ENCODE measurements at regions not wholly inside any gene's neighbourhood (a gene's known extent, or its start where the extent isn't known, plus 50 kb on each side); places are given as distances from the start of the nearest gene placed in this dataset.

DNA sequence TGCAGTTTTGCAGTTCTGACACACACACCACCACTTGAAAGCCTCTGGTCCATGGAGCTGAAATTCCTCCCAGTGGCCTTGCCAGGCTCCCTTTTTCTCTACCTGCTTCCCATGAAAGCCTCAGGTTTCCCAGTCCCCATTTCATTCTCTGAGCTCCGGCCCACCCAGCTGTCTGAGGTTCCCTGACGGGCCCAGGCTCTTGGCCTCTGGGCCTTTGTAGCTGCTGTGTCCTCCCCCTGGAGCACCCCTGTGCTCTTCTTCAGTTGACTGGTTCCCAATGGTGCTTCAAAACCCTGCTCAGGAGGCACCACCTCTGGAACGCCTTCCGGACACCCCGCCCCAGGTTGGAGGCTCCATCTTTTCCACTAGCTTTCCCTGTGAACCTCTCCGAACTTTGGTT lies 155.9 kb upstream of the SHB start:
- no peak for DNase-seq

DNA sequence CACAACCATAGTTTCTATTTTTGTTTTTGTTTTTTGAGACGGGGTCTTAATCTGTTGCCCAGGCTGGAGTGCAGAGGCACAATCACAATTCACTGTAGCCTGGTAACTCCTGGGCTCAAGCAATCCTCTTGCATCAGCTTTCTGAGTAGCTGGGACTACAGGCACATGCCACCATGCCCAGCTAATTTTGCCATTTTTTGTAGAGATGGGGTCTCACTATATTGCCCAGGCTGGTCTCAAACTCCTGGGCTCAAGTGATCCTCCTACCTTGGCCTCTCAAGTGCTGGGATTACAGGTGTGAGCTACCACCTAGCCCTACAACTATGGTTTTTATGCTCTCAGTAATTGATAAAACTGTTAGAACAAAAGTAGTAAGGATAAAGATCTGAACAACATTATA lies 147.5 kb upstream of the SHB start:
- no peak for DNase-seq

DNA sequence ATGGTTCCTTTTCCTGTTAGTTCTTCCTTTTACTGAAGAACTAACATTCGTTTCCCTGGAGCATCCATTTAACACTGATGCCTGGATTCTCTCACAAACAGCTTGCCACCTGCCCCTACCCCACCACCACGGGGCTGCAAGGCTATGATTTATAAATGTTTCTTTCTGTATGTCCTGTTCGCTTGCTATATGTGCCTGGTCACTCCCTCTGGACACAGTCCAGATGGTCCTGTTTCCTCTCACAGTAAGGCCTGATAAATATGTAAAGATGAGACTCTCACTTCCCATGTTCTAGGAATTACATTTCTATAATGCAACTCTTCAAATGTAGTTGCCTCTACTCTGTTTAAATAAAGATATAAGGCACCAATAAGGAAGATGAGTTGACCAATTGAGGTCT lies 146.4 kb upstream of the SHB start:
- DNase-seq = no peak

DNA sequence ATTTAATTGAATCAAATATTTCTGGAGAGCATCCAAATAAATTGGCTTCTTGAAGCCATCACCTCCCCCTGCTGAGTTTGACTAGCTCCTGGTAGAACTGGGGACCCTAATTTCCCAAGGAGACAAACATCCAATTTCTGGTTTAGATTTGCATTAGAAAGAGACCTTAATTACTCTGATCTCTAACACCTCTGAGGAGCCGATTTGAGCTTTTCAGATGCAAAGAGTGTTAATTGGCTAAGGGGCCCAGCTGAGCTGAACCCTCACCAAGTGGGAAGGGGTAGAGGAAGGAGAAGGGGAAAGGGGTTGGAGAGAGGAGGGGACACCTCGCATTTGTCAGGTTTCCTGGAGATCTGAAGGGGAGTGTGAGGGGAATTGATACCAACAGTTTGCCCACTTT lies 145.4 kb upstream of the SHB start:
- no peak for DNase-seq

DNA sequence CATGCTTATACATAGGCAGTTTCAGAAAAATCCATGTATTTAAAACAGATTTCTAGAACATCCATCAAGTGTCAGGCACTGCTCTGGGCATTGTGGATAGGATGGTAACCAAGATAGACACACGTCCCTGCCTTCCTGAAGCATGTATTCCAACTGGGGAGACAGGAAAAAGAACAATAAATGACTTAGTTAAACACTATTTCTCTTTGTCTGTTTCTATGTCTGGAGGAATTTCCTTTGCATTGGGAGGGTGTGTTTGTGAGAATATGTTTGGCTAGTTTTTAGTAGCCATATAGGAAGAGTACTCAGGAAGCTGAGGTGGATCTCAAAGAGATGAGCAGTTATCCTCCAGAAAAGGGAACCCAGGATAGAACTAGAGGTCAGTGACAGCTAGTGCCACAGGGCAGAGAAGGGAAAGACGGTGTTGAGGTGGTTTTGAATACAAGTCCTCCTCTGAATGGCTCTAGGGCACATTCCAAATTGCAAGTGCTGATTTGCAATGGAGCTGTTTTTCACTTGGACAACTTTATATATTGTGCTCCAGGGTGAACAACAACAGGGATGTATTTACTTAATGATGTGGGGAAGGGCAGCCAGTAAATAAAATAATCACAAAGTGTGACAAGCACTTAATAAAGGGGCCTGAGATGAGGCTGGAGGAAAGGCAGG lies 144.7 kb upstream of the SHB start:
- DNase-seq = no peak

DNA sequence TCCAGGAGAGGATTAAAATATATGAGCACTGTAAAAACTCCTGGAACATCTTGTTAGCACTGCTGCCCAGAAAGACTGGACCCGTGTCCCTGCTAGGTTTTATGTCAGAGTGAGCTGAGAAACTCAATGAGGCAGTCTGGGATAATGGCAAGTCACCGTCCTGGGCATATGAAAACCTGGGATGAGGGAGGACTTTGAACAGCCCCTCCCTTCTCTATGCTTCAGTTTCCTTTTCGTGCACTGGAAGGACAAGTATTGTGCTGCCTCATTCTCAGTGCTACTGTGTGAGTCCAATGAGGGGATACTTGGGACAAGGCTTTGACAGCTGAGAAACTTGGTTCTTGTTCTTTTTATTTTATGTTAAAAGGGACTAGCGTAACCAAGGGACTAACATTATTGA lies 143.0 kb upstream of the SHB start:
- no peak for DNase-seq

DNA sequence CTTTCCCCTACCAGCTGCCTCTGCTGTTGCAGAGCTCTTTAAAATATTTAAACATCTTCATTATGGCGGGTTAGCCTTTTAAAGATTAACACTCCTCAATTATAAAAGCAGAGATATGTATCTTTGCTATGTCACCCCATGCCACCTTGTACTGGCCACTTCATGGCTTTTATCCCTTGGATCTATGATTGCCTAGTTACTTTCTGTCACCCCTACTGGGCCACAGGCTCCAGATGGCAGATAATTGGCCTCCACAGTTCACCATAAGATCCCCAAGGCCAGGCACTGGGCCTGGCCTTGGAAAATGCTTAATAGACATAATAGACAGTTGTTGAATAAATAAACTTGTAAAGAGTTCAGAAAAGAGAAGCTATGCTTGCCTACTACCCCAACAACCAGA lies 142.0 kb upstream of the SHB start:
- DNase-seq = no peak

DNA sequence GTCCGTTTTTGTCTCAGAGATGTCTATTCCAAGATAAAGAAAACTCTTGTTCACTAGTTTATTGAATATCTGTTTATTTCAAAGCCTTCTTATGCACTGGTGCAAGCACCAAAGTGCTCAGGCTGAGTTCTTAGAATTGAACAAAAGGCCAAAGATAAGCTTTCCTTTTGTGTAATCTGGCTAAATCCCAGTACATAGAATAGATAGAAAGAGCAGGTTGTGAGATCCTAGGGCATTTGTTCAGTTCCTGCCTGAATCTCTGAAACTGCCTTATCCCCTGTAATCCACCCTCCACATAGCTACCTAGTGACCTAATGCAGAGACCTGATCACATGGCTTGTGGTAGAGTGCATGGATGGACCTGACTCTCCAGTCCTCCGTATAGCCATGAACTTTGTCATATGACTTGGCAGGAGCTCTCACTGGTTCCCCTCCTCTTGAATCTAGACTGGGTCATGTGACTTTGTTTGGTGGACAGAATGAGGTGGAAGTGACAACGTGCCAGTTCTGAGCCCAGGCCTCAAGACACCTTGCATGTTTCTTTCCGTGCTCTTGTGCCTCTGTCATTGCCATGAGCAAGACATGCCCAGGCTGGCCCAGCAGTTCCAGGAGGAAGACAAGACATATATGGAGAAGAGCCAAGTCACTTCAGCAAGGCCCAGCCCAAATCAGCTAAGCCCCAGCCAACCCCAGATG lies 139.3 kb upstream of the SHB start:
- no peak for DNase-seq

DNA sequence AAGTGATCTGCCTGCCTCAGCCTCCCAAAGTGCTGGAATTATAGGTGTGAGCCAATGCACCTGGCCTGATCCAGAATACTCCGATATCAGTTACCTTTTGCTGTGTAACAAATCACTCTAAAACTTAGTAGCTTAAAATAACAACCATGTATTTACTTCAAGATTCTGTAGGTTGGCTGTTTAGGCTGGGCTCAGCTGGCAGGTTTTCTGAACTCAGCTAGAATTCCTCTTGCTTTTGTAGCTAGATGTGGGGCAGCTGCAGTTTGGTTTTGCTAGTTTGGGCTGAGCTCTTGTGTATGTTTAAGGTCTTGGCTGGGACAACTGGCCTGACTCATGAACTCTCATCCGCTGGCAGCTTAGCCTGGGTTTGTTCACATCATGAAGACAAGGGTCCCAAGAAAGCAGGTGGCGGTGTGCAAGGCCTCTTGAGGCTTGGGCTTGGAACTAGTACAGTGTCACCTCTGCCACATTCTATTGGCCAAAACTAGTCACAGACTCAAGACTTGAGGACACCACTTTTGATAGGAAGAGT lies 138.3 kb upstream of the SHB start:
- DNase-seq = no peak

DNA sequence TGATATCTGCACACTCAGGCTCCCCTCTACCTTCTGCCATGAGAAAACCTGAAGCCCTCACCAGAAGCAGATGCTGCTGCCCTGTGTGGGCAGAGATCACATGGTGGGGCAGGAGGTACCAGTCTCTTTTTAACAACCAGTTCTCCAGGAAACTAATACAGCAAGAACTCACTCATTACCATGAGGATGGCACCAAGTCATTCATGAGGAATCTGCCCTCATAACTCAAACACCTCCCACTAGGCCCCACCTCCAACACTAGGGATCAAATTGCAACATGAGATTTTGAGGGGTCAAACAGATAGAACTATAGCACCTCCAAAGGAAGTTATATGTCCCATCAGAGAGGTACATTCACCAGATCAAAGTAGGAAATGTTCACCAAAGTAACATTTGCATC lies 136.3 kb upstream of the SHB start:
- DNase-seq = no peak

DNA sequence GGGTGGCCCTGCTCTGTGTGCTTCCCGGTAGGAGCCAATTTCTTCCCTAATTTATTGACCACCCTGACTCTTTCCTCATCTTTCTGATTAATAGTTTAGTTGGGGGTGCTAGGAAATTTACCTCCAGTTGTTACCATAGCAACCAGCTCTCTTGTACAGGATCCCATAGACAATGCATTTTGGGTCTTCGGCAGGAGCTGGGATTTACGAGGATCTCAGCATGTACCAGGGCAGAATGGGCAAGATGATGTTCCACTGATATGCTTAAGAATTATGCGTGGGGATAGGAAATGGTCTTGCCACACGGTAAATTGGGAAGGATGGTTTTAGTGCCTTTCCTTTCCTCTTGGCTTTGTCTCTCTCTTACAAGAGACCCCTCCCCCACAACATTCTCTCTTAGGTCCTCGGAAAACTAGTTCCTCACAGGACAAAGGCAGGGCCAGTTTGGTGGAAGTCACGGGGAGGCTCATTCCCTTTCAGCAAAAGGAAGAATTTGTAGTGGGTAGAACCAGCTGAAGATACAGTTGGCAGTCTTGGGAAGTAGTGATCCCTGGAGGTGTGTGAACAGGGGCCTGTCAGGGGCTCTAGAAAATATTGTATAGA lies 133.4 kb upstream of the SHB start:
- no peak for DNase-seq

DNA sequence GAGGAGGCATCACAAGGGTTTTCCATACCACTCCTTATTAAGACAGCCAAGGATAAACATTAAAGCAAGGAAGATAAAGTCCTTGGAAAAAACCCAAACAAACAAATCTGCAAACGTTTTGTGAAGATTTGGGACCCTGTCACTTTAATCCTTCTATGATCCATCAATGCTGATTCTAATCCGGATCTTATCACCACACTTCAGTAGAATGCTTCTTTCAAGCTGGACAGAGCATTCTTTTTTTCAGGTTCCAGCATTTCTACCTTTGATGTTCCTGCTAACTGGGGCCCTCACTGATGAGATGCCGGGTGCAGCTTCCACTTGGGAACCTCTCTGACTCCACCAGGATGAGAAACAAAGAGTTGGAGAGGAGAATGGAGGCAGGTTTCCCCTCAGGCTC lies 132.8 kb upstream of the SHB start:
- DNase-seq = no peak

DNA sequence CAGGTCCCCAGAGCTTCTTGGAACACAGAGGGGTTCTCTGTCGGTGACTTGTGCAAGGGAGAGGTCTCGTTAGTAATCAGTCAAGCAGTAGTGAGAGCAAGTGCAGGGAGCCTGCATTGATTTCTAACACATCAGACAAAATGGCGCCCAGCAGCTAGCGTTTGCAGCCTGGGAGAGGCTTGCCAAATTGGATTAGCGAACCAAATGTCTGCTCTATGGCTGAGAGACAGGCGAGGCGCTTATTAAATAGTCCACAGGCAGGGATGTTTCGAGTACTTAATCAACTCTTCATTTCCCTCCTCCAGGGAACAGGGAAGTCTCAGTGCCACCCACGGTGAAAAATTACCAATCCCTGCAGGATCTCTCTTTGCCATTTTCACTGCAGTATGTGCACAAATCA lies 131.4 kb upstream of the SHB start:
- no peak for DNase-seq

DNA sequence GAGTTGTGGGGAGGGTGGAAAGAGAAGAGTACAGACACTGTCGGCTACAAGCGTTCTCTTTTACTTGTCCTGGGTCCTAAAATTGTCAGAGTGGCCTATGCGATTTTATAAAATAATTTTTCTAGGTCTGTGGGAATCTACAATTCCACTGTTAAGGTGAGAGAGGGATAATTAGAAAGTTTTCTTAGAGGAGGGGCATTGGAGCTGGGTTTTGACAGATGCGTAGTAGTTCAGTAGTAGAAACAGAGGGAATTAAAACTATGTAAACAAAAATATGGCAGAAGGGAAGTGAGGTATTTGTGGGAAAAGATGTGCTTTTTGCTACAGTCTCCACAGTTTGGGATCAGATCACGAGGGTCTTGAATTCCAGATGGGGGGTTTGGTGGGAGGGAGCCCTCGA lies 129.1 kb upstream of the SHB start:
- DNase-seq = no peak

DNA sequence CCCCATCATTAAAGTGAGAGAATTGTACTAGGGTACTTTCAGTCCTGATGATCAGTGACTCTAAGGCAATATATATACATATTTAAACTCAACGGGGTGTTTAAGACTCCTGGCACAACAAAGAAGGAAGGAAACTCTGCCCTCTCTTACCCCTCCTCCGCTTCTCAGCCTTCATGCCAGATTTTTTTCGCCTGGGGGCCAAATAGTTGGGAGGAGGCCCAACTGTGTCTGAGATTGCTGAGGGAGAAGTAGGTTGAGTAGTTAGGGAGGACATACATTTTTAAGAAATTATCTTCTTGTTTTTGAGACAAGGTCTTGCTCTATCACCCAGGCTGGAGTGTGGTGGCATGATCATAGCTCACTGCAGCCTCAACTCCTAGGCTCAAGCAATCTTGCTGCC lies 127.7 kb upstream of the SHB start:
- no peak for DNase-seq

DNA sequence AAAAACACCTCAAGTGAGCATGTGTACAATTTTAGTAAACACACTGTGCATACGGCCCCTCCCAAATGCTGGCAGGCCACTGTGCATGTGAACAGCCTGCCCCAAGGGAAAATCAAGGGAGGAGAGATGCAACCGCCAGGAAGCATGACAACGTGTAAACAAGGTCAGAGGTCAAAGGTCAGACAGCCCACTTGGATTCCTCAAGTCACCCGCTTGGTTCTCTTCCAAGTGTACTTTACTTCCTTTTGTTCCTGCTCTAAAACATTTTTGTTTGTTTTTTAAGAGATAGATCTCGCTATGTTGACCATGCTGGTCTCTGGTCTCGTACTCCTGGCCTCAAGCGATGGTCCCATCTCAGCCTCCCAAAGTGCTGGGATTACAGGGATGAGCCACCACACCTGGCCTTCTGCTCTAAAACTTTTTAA lies 126.7 kb upstream of the SHB start:
- no peak for DNase-seq

DNA sequence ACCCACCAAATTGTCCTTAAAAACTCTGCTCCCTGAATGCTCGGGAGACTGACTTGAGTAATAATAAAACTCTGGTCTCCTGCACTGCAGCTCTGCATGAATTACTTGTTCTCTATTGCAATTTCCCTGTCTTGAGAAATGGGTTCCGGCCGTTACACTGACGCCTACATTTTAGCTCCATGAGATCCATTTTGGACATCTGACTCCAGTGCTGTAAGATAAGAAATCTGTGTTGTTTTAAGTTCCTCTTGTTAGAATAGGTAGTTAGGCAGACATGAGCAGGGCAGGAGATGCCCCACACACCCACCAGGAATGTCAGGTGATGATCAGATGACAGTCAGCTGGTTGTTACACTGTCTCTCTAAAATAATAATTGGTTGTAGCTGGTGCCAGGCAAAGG lies 125.8 kb upstream of the SHB start:
- DNase-seq = no peak

DNA sequence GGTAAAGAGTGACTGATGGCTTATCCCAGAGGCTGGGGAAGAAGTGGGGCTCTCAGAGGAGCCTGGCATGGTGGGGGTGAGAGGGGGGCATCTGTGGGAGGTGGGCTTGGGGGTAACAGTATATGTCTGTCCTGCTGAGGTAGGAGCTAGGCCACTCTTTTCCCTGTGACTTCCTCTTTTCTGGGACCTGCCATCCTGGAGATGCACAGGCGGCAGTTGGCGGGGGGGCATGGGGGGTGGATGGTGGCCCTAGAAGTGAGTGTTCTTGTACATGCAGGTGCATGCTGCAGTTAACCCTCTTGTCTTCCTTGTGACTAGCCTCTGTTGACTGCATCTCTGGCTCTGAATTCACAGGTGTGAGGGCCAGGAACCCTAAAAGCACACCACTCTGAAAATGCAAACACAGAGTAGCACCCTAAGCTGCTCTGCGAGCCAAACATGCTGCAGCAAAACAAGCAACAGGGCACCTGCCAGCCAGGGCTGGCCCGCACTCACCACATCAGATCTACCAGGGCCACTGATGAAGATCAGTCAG lies 123.8 kb upstream of the SHB start:
- no peak for DNase-seq

DNA sequence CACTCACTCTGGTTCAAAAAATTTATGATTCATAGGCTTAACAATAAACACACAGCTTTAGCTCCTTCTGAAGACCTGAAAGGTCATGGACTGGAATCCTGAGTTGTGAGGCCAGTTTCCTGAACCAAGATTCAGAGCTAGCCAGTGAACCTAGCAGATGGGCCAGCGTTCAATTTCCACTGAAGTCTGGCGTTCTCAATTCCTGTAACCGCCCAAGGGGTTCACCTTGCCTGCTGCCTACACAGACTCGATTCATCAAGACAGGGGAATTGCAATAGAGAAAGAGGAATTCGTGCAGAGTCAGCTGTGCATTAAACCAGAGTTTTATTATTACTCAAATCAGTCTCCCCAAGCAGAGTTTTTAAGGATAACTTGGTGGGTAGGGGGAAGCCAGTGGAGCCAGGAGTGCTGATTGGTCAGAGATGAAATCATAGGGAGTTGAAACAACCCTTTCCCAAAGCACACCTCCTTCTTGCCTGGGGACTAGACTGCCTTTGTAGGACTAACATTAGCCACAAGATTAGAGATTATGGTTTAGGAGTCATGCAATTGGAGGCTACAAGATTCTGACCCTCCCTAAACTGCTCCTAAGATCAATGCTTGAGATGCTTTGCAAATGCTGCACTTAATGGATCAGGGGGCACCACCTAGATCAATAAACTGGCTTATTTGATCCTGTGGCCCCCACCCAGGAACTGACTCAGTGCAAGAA lies 117.5 kb upstream of the SHB start:
- no peak for DNase-seq

DNA sequence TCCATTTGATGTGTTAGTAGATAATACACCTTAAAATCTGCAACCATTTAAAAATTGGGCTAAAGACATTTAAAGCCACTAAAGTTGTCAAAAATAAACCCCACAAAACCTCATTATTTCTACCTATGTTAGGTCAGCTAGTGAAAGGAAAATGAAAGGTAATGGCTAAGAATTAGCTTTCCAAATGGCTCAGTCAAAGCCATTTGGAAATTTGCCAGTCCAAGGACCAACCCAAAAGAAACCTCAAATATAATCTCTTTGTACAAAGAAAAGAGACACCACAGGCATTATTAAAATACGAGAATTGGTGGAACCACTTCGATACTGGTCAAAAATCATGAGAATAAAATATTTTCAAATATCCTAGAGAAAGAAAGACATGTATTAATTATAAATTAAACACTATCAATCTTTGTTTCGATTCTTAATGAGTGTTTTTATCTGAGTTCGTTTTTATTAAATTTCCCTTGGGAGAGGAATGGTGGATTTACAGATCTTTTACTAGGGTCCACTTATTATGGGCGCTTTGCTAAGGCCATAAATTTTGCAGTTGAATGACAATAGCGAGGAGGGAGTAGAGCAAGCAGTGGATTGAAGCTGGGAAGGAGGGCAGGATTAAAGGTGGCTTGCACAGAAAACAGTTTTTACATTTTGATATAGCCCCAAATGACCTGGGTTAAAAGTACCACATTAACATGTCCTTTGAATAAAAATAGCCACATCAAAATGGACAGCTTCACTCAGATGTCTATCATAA lies 116.8 kb upstream of the SHB start:
- DNase-seq = no peak

DNA sequence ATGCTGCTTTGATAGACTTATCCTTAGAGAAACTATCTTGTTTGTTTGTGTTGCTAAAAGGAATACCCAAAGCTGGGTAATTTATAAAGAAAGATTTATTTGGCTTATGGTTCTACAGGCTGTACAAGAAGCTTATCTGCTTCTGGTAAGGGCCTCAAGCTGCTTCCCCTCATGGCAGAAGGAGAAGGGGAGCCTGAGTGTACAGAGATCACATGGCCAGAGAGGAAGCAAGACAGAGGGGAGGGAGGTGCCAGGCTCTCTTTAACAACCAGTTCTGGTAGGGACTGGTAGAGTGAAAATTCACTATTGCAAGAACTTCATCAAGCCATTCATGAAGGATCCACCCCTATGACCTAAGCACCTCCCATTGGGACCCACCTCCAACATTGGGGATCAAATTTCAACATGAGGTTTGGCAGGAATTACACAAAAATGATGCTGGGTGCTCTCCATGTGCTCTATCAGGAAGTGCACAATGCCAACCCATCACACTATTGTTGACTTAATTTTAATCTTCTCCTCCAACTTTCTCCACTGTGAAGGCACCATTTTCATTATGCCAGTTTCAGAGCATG lies 115.1 kb upstream of the SHB start:
- peak; percentile 74 for DNase-seq

DNA sequence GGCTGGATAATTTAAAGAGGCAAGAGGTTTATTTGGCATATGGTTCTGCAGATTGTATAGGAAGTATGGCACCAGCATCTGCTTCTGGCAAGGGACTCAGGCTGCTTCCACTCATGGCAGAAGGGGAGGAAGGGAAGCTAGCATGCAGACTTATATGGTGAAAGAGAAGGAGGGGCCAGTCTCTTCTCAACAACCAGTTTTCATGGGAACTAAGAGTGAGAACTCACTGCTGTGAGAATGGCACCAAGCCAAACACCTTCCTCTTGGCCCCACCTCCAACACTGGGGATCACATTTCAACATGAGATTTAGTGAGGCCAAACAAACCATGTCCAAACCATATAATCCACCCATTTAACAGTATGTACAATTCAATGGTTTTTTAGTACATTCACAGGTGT lies 113.3 kb upstream of the SHB start:
- peak; percentile 78 for DNase-seq

Data from NCI-H2029 treated with DMSO at 0.1 percent for 48 hours (cell line).